Spleen (tissue), 11 donors: ENCODE measurements at regions not wholly inside any gene's neighbourhood (a gene's known extent, or its start where the extent isn't known, plus 50 kb on each side); places are given as distances from the start of the nearest gene placed in this dataset.

Source experiments
- DNase-seq: peaks from one replicate; pipeline ENCODE4 v3.0.0-alpha.2; 2020
- H3K27ac ChIP-seq, 8 donors: fragments of 200-600 bp; sonication (generic) in 7 of 8; 1 replicate in 4 of 8; 2 replicates in 4 of 8; pipeline versions ENCODE4 v1.5.0 to v1.8.0; 2016 to 2021; ENCODE audit warnings: inconsistent platforms in 4 of 8, mild to moderate bottlenecking in 4 of 8, moderate library complexity in 1 of 8
- H3K27me3 ChIP-seq, 7 donors: fragments of 200-600 bp; sonication (generic) in 6 of 7; replicated peaks in 1 of 7; 1 replicate in 4 of 7; 2 replicates in 3 of 7; pipeline versions ENCODE4 v1.5.0 to v1.8.0; 2016 to 2021; ENCODE audit warnings: inconsistent platforms in 3 of 7, mild to moderate bottlenecking in 1 of 7
- H3K36me3 ChIP-seq, 6 donors: fragments of 200-600 bp; sonication (generic) in 5 of 6; 1 replicate in 4 of 6; 2 replicates in 2 of 6; pipeline versions ENCODE4 v1.5.0 to v1.8.0; 2016 to 2021; ENCODE audit warnings: inconsistent platforms in 2 of 6
- H3K4me1 ChIP-seq, 6 donors: fragments of 200-600 bp; sonication (generic) in 5 of 6; 1 replicate in 3 of 6; 2 replicates in 3 of 6; pipeline versions ENCODE4 v1.5.0 to v1.8.0; 2016 to 2021; ENCODE audit warnings: inconsistent platforms in 3 of 6
- H3K4me3 ChIP-seq, 8 donors: fragments of 200-600 bp; sonication (generic) in 7 of 8; 1 replicate in 4 of 8; 2 replicates in 4 of 8; pipeline versions ENCODE4 v1.5.0 to v1.8.0; 2016 to 2021; ENCODE audit warnings: inconsistent platforms in 4 of 8, mild to moderate bottlenecking in 4 of 8, moderate library complexity in 2 of 8
- H3K9me3 ChIP-seq, 8 donors: fragments of 200-600 bp; sonication (generic) in 7 of 8; 1 replicate in 4 of 8; 2 replicates in 4 of 8; pipeline versions ENCODE4 v1.5.0 to v1.8.0; 2016 to 2021; ENCODE audit warnings: inconsistent platforms in 4 of 8
- POLR2A ChIP-seq, 3 donors: fragments of 450-650 bp; IDR thresholded peaks; one replicate each; pipeline ENCODE4 v1.5.1; 2017; ENCODE audit warnings: antibody characterized with exemption in 3 of 3, mild to moderate bottlenecking in 1 of 3
- POLR2AphosphoS5 ChIP-seq, 3 donors: sonication (generic); formaldehyde crosslinking; IDR thresholded peaks; one replicate each; pipeline ENCODE4 v1.5.1; 2017; ENCODE audit warnings: antibody characterized with exemption in 3 of 3
- WGBS, 5 donors: extraction: QIAGEN DNeasy Blood & Tissue Kit in 3 of 5; methylation state at CpG; one replicate each; pipeline versions ENCODE4 v1.1.5 to v1.1.7; 2013 to 2018; 5-methylcytosine and 5-hydroxymethylcytosine counted together
- intact Hi-C: fragments of 100-400 bp; cut with DNase I; formaldehyde crosslinking; loops from one replicate; pipeline ENCODE4 v1.15.0; 2023; ENCODE audit warnings: low total_unique reads
- TF ChIP-seq, protein P1 (sequence below), 11 experiments: fragments of 200-600 bp in 7 of 11; fragments of 450-650 bp in 4 of 11; sonication (generic) in 4 of 11; IDR thresholded peaks in 8 of 11; conservative IDR thresholded peaks in 3 of 11; 1 replicate in 7 of 11; 2 replicates in 4 of 11; pipeline versions ENCODE4 v1.4.0 to v1.8.0; 2016 to 2021; ENCODE audit warnings: antibody characterized with exemption in 11 of 11, inconsistent platforms in 4 of 11, mild to moderate bottlenecking in 1 of 11
- donor health status: healthy with polysubstance abuse.
- donor health status: DM: no; HTN: no; CAD: no; lungs with moderate emphysema.
- donor health status: DM: no; HTN: no; CAD: no.
- donor health status: Bipolar disorder and iron deficiency.
- donor health status: healthy.
- donor health status: DM: no; HTN: no; CAD: no.
- donor health status: DM: yes; HTN: yes; CAD: no.

- TF ChIP-seq POLR2A (IDR thresholded peaks at IDR 0.05) (no peak), POLR2AphosphoS5 (IDR thresholded peaks at IDR 0.05) (no peak)
- TF ChIP-seq, protein P1, sequence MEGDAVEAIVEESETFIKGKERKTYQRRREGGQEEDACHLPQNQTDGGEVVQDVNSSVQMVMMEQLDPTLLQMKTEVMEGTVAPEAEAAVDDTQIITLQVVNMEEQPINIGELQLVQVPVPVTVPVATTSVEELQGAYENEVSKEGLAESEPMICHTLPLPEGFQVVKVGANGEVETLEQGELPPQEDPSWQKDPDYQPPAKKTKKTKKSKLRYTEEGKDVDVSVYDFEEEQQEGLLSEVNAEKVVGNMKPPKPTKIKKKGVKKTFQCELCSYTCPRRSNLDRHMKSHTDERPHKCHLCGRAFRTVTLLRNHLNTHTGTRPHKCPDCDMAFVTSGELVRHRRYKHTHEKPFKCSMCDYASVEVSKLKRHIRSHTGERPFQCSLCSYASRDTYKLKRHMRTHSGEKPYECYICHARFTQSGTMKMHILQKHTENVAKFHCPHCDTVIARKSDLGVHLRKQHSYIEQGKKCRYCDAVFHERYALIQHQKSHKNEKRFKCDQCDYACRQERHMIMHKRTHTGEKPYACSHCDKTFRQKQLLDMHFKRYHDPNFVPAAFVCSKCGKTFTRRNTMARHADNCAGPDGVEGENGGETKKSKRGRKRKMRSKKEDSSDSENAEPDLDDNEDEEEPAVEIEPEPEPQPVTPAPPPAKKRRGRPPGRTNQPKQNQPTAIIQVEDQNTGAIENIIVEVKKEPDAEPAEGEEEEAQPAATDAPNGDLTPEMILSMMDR (IDR thresholded peaks at IDR 0.05 in 8 of 11, conservative IDR thresholded peaks at IDR 0.05 in 3 of 11), result no peak
- DNase-seq, result no peak
- no peaks in the 10 kb centered on the region for H3K4me1 ChIP-seq
- no peaks in the 10 kb centered on the region for H3K27me3 ChIP-seq
- no peaks in the 10 kb centered on the region for H3K9me3 ChIP-seq
- no peak overlapping the region for H3K27ac ChIP-seq
- H3K4me3 ChIP-seq, result no peak overlapping the region
- no peaks in the 10 kb centered on the region for H3K36me3 ChIP-seq
- intact Hi-C loops, result no loop called here
Measured at GRCh38 chr5:145708169-145708568, 127.0 kb downstream of the PRELID2 start.

DNA sequence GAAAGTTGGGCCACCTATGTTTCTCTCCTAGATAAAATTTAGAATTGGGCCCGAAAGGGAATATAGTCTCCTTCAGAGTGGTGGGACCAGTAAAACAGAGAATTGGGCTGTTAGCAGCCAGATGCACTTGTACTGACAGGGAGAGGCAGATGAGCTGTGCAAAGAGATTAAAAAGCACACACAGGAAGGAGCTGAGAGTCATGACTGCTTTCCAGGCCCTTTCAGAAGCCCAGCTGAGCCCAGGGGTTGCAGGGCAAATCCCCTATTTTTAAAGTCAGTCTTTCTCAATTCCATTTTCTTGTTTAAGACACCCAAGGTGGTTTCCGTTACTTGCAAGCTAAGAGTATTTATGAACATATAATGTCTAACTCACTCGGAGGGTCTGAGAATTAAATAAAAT lies 130.4 kb downstream of the PRELID2 start:
- Histone ChIP-seq H3K27me3 (no peaks in the 10 kb centered on the region), H3K27ac (no peak overlapping the region), H3K4me3 (no peak overlapping the region), H3K36me3 (no peaks in the 10 kb centered on the region), H3K4me1 (no peaks in the 10 kb centered on the region), H3K9me3 (no peaks in the 10 kb centered on the region)
- intact Hi-C loops, result no loop called here
- TF ChIP-seq POLR2AphosphoS5 (IDR thresholded peaks at IDR 0.05) (no peak), POLR2A (IDR thresholded peaks at IDR 0.05) (no peak)
- TF ChIP-seq, protein P1 (IDR thresholded peaks at IDR 0.05 in 8 of 11, conservative IDR thresholded peaks at IDR 0.05 in 3 of 11), result no peak
- no peak for DNase-seq
- 93 to 95% (median 93%) methylated on average over 3 of the region's 3 CpGs for WGBS, 5 donors

GRCh38 chr5:145703856-145704255 lies 131.3 kb downstream of the PRELID2 start:
- no peaks in the 10 kb centered on the region for H3K9me3 ChIP-seq
- 82 to 92% (median 89%) methylated on average over 4 of the region's 4 CpGs for WGBS, 5 donors
- H3K4me1 ChIP-seq, result no peaks in the 10 kb centered on the region
- H3K27me3 ChIP-seq, result no peaks in the 10 kb centered on the region
- no peak for TF ChIP-seq POLR2AphosphoS5 (IDR thresholded peaks at IDR 0.05)
- TF ChIP-seq, protein P1 (IDR thresholded peaks at IDR 0.05 in 8 of 11, conservative IDR thresholded peaks at IDR 0.05 in 3 of 11), result no peak
- TF ChIP-seq POLR2A (IDR thresholded peaks at IDR 0.05), result no peak
- H3K27ac ChIP-seq, result no peak overlapping the region
- H3K36me3 ChIP-seq, result no peaks in the 10 kb centered on the region
- no peak for DNase-seq
- H3K4me3 ChIP-seq, result no peak overlapping the region
- intact Hi-C loops, result no loop called here

GRCh38 chr5:145701404-145701803 lies 133.7 kb downstream of the PRELID2 start:
- Histone ChIP-seq H3K27ac (no peak overlapping the region), H3K36me3 (no peaks in the 10 kb centered on the region), H3K4me3 (no peak overlapping the region), H3K9me3 (no peaks in the 10 kb centered on the region), H3K27me3 (no peaks in the 10 kb centered on the region), H3K4me1 (no peaks in the 10 kb centered on the region)
- TF ChIP-seq POLR2A (IDR thresholded peaks at IDR 0.05), result no peak
- TF ChIP-seq, protein P1 (IDR thresholded peaks at IDR 0.05 in 8 of 11, conservative IDR thresholded peaks at IDR 0.05 in 3 of 11), result no peak
- TF ChIP-seq POLR2AphosphoS5 (IDR thresholded peaks at IDR 0.05), result no peak
- DNase-seq, result no peak
- 81 to 96% (median 91%) methylated on average over 3 of the region's 3 CpGs for WGBS, 5 donors
- intact Hi-C loops, result no loop called here
